ENCODE measurements at regions not wholly inside any gene's neighbourhood (a gene's known extent, or its start where the extent isn't known, plus 50 kb on each side); places are given as distances from the start of the nearest gene placed in this dataset.

- TF ChIP-seq CTCF (conservative IDR thresholded peaks at IDR 0.05 in 1 of 2, IDR thresholded peaks at IDR 0.05 in 1 of 2; ENCODE audit: extremely low read depth in 1 of 2, insufficient read depth in 1 of 2, low read depth in 1 of 2, low read length in 2 of 2) (no peak), EZH2 (IDR thresholded peaks at IDR 0.05; ENCODE audit: borderline replicate concordance, low read length) (no peak)
Measured at GRCh38 chr12:125503128-125503527, 437.9 kb downstream of the AACS start.

All from mammary epithelial cell (primary cell).